CD4-positive, alpha-beta memory T cell (primary cell): ENCODE measurements at regions not wholly inside any gene's neighbourhood (a gene's known extent, or its start where the extent isn't known, plus 50 kb on each side); places are given as distances from the start of the nearest gene placed in this dataset.

Source experiments
- CTCF ChIA-PET: fragments of 350-600 bp; sonication (Branson Sonifier 250); formaldehyde crosslinking; loops from one replicate; lab custom pipeline; 2021; ENCODE audit warnings: inconsistent platforms; ENCODE audit not compliant: partially characterized antibody; lab: Charles Lee
- POLR2A ChIA-PET: fragments of 350-600 bp; sonication (Branson Sonifier 250); formaldehyde crosslinking; loops from one replicate; lab custom pipeline; 2021; ENCODE audit not compliant: partially characterized antibody; lab: Charles Lee
- DNase-seq, 5 donors: peaks; one replicate each; pipeline versions ENCODE4 v3.0.0 to v3.0.0-alpha.2; 2020 to 2022; ENCODE audit warnings: mixed read lengths in 1 of 5
- H3K27ac ChIP-seq: one replicate; pipeline ENCODE4 v1.7.0; 2013; ENCODE audit warnings: low read depth, low read length
- H3K27me3 ChIP-seq: 2 replicates; pipeline ENCODE4 v1.7.0; 2013; ENCODE audit warnings: mild to moderate bottlenecking, low read length, moderate library complexity; ENCODE audit not compliant: insufficient read depth
- H3K36me3 ChIP-seq: 2 replicates; pipeline ENCODE4 v1.7.0; 2013; ENCODE audit warnings: mild to moderate bottlenecking, low read length, moderate library complexity; ENCODE audit not compliant: insufficient read depth
- H3K4me1 ChIP-seq: 2 replicates; pipeline ENCODE4 v1.7.0; 2013; ENCODE audit warnings: mild to moderate bottlenecking, low read length, moderate library complexity; ENCODE audit not compliant: insufficient read depth
- H3K4me3 ChIP-seq, 2 donors: one replicate each; pipeline ENCODE4 v1.7.0; 2013; ENCODE audit warnings: low read length in 2 of 2, mild to moderate bottlenecking in 1 of 2
- H3K9me3 ChIP-seq, 2 donors: one replicate each; pipeline ENCODE4 v1.7.0; 2013; ENCODE audit warnings: low read length in 2 of 2, control low read depth in 1 of 2; ENCODE audit not compliant: control insufficient read depth in 1 of 2
- H3K27ac Mint-ChIP-seq, 7 donors: one replicate each; pipeline ENCODE4 v1.8.0; 2020 to 2021; ENCODE audit warnings: mixed read lengths in 7 of 7, mild to moderate bottlenecking in 6 of 7, inconsistent platforms in 3 of 7, moderate library complexity in 3 of 7
- H3K27me3 Mint-ChIP-seq, 2 donors: one replicate each; pipeline ENCODE4 v1.8.0; 2020 to 2021; ENCODE audit warnings: mixed read lengths in 2 of 2
- H3K36me3 Mint-ChIP-seq, 2 donors: one replicate each; pipeline ENCODE4 v1.8.0; 2020 to 2021; ENCODE audit warnings: mixed read lengths in 2 of 2, inconsistent platforms in 1 of 2, mild to moderate bottlenecking in 1 of 2
- H3K4me1 Mint-ChIP-seq, 4 donors: one replicate each; pipeline ENCODE4 v1.8.0; 2020 to 2021; ENCODE audit warnings: mixed read lengths in 4 of 4, mild to moderate bottlenecking in 1 of 4
- H3K4me3 Mint-ChIP-seq, 8 donors: one replicate each; pipeline ENCODE4 v1.8.0; 2020 to 2021; ENCODE audit warnings: mixed read lengths in 8 of 8, mild to moderate bottlenecking in 7 of 8, moderate library complexity in 6 of 8, inconsistent platforms in 3 of 8
- H3K9me3 Mint-ChIP-seq, 8 donors: one replicate each; pipeline ENCODE4 v1.8.0; 2020 to 2021; ENCODE audit warnings: mixed read lengths in 8 of 8, mild to moderate bottlenecking in 5 of 8, inconsistent platforms in 3 of 8, moderate library complexity in 1 of 8
- intact Hi-C: fragments of 100-400 bp; cut with micrococcal nuclease; formaldehyde crosslinking; loops from one replicate; pipeline ENCODE4 v1.15.1; 2023

DNA sequence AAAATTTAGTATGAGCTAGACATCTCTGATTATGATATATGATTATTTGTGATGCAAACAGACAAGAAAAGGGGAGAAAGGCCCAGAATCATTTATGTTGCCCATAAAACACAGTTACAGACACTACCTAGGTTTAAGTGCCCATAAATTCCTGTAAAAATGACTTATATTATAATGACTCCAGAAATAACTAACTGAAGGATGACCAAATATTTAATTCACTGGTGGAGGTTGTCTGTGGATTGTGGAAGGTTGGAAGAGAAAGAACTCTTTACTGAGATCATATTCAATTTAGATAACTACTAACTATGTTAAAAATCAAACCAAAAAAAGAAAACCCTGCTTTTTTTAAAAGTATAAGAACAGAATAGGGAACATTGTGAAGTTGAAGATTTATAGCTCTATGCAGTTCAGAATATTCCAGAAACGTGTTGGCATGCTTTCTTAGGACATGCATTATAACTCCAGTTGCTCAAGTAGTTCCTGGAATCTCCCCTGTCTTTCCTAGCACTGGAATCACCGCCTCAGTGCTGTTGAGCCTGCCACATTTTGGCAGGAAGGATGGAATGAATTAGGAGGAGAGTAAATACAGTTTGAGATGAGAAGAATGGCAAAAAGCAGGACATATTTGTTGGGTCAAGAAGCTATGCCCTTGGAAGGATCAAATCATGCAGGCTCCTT, 72.0 kb upstream of the PAPPA start:
- Mint-ChIP-seq H3K27me3 (no peaks in the 10 kb centered on the region), H3K4me3 (no peak overlapping the region), H3K4me1 (no peaks in the 10 kb centered on the region), H3K9me3 (peaks cover 0 to 1% (median 0%) of the 10 kb centered on the region in 8 donors), H3K27ac (no peak overlapping the region), H3K36me3 (no peaks in the 10 kb centered on the region)
- no peaks in the 10 kb centered on the region for H3K36me3 ChIP-seq
- H3K9me3 ChIP-seq = no peaks in the 10 kb centered on the region
- H3K27ac ChIP-seq = no peak overlapping the region
- POLR2A ChIA-PET = no interaction called here
- CTCF ChIA-PET = no interaction called here
- no peaks in the 10 kb centered on the region for H3K4me1 ChIP-seq
- H3K27me3 ChIP-seq = no peaks in the 10 kb centered on the region
- intact Hi-C loops = no loop called here
- H3K4me3 ChIP-seq = no peak overlapping the region
- no peak for DNase-seq

- no peak overlapping the region for H3K4me3 ChIP-seq
- no peak overlapping the region for H3K27ac Mint-ChIP-seq
- ChIA-PET CTCF (no interaction called here), POLR2A (no interaction called here)
- no peak overlapping the region for H3K4me3 Mint-ChIP-seq
- no peaks in the 10 kb centered on the region for H3K27me3 ChIP-seq
- H3K9me3 ChIP-seq = no peaks in the 10 kb centered on the region
- H3K36me3 Mint-ChIP-seq = no peaks in the 10 kb centered on the region
- H3K4me1 Mint-ChIP-seq = no peaks in the 10 kb centered on the region
- no peak for DNase-seq
- H3K36me3 ChIP-seq = no peaks in the 10 kb centered on the region
- H3K9me3 Mint-ChIP-seq = peaks cover 0 to 3% (median 0%) of the 10 kb centered on the region in 8 donors
- H3K27ac ChIP-seq = no peak overlapping the region
- no peaks in the 10 kb centered on the region for H3K27me3 Mint-ChIP-seq
- intact Hi-C loops = no loop called here
- H3K4me1 ChIP-seq = no peaks in the 10 kb centered on the region
Measured at GRCh38 chr9:116083837-116084236, 69.8 kb upstream of the PAPPA start.

- H3K27ac Mint-ChIP-seq = no peak overlapping the region
- Histone ChIP-seq H3K36me3 (no peaks in the 10 kb centered on the region), H3K27me3 (no peaks in the 10 kb centered on the region), H3K4me1 (no peaks in the 10 kb centered on the region), H3K27ac (no peak overlapping the region), H3K4me3 (no peak overlapping the region), H3K9me3 (no peaks in the 10 kb centered on the region)
- no peaks in the 10 kb centered on the region for H3K36me3 Mint-ChIP-seq
- H3K9me3 Mint-ChIP-seq = peaks cover 0 to 3% (median 0%) of the 10 kb centered on the region in 8 donors
- intact Hi-C loops = no loop called here
- ChIA-PET POLR2A (no interaction called here), CTCF (no interaction called here)
- DNase-seq = no peak
- H3K4me1 Mint-ChIP-seq = no peaks in the 10 kb centered on the region
- no peaks in the 10 kb centered on the region for H3K27me3 Mint-ChIP-seq
- H3K4me3 Mint-ChIP-seq = no peak overlapping the region
Measured at GRCh38 chr9:116084497-116084896, 69.1 kb upstream of the PAPPA start.

GRCh38 chr9:116087246-116087645, 66.3 kb upstream of the PAPPA start:
- H3K4me3 ChIP-seq = no peak overlapping the region
- DNase-seq = no peak
- ChIA-PET CTCF (no interaction called here), POLR2A (no interaction called here)
- Mint-ChIP-seq H3K4me3 (no peak overlapping the region), H3K27ac (no peak overlapping the region), H3K36me3 (no peaks in the 10 kb centered on the region), H3K4me1 (no peaks in the 10 kb centered on the region), H3K9me3 (peaks cover 0 to 5% (median 3%) of the 10 kb centered on the region in 8 donors), H3K27me3 (no peaks in the 10 kb centered on the region)
- no peak overlapping the region for H3K27ac ChIP-seq
- intact Hi-C loops = no loop called here
- no peaks in the 10 kb centered on the region for H3K36me3 ChIP-seq
- H3K9me3 ChIP-seq = no peaks in the 10 kb centered on the region
- H3K27me3 ChIP-seq = no peaks in the 10 kb centered on the region
- no peaks in the 10 kb centered on the region for H3K4me1 ChIP-seq

- no peak overlapping the region for H3K27ac Mint-ChIP-seq
- Histone ChIP-seq H3K4me1 (no peaks in the 10 kb centered on the region), H3K36me3 (no peaks in the 10 kb centered on the region), H3K27ac (no peak overlapping the region), H3K9me3 (no peaks in the 10 kb centered on the region), H3K4me3 (no peak overlapping the region), H3K27me3 (no peaks in the 10 kb centered on the region)
- CTCF ChIA-PET = no interaction called here
- H3K4me3 Mint-ChIP-seq = no peak overlapping the region
- no peak for DNase-seq
- POLR2A ChIA-PET = no interaction called here
- H3K9me3 Mint-ChIP-seq = peaks cover 0 to 5% (median 3%) of the 10 kb centered on the region in 8 donors
- intact Hi-C loops = no loop called here
- H3K27me3 Mint-ChIP-seq = no peaks in the 10 kb centered on the region
- H3K36me3 Mint-ChIP-seq = no peaks in the 10 kb centered on the region
- no peaks in the 10 kb centered on the region for H3K4me1 Mint-ChIP-seq
Measured at GRCh38 chr9:116087751-116088194, 65.8 kb upstream of the PAPPA start.

DNA sequence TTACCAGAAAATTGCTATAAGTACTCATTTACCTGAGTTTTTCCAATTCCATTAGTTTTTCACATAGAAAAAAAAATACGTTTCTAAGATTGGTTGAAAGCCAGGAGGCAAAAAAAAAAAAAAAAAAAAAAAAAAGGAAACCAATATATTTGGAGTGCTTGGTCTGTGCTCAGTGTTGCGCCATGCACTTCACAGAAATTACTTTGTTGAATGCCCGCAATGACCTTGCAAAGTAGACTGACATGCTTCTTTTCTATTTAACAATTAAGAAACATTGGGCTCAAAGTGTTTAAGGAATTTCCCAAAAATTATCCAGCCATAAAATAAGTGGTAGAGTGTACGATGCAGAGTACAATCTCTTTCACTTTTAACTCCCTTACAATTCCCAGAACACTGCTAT, 65.2 kb upstream of the PAPPA start:
- ChIA-PET POLR2A (no interaction called here), CTCF (no interaction called here)
- Histone ChIP-seq H3K36me3 (no peaks in the 10 kb centered on the region), H3K27me3 (no peaks in the 10 kb centered on the region), H3K4me1 (no peaks in the 10 kb centered on the region), H3K9me3 (no peaks in the 10 kb centered on the region), H3K27ac (no peak overlapping the region), H3K4me3 (no peak overlapping the region)
- no peaks in the 10 kb centered on the region for H3K4me1 Mint-ChIP-seq
- peaks cover 0 to 5% (median 3%) of the 10 kb centered on the region in 8 donors for H3K9me3 Mint-ChIP-seq
- intact Hi-C loops = no loop called here
- H3K27me3 Mint-ChIP-seq = no peaks in the 10 kb centered on the region
- H3K4me3 Mint-ChIP-seq = no peak overlapping the region
- H3K27ac Mint-ChIP-seq = no peak overlapping the region
- no peak for DNase-seq
- H3K36me3 Mint-ChIP-seq = no peaks in the 10 kb centered on the region

DNA sequence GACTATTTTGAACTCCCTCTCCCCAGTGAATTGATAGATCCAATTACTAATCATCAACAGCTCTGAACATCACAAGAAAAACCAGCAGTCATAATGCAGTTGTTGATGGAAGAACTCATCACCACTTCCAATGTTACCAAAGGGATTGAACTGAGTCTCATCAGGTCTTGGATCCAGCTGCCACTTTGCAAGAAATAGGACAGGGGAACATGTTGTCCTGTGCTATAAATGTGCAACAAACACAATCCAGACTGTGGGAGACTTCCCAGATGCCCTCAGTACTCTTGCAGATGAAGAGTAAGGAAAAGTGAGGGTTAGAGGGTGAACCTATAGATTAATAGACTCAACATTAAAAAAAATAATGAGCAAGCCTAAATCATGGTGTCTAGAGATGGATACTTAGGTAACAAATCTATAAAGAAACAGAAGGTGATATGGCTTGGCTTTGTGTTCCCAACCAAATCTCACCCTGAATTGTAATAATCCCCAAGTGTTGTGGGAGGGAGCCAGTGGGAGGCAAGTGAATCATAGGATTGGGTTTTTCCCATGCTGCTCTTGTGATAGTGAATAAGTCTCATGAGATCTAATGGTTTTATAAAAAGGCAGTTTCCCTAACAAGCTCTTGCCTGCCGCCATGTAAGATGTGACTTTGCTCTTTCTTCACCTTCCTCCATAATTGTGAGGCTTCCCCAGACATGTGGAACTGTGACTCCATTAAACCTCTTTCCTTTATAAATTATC, 63.4 kb upstream of the PAPPA start:
- H3K4me3 ChIP-seq = no peak overlapping the region
- DNase-seq = no peak
- no peak overlapping the region for H3K27ac ChIP-seq
- H3K27me3 ChIP-seq = no peaks in the 10 kb centered on the region
- intact Hi-C loops = no loop called here
- Mint-ChIP-seq H3K27ac (no peak overlapping the region), H3K4me3 (no peak overlapping the region), H3K9me3 (peaks cover 0 to 7% (median 3%) of the 10 kb centered on the region in 8 donors), H3K4me1 (no peaks in the 10 kb centered on the region), H3K36me3 (no peaks in the 10 kb centered on the region), H3K27me3 (no peaks in the 10 kb centered on the region)
- no peaks in the 10 kb centered on the region for H3K9me3 ChIP-seq
- no peaks in the 10 kb centered on the region for H3K4me1 ChIP-seq
- ChIA-PET POLR2A (no interaction called here), CTCF (no interaction called here)
- H3K36me3 ChIP-seq = no peaks in the 10 kb centered on the region
